GM18511 (cell line): ENCODE measurements at regions not wholly inside any gene's neighbourhood (a gene's known extent, or its start where the extent isn't known, plus 50 kb on each side); places are given as distances from the start of the nearest gene placed in this dataset.

Experiments used
- ATAC-seq: cut with Tn5 transposase; IDR thresholded peaks from one replicate; pipeline ENCODE4 v1.9.1; 2021; ENCODE audit warnings: mild to moderate bottlenecking, moderate library complexity; ENCODE audit not compliant: unreplicated experiment

GRCh38 chr4:187175197-187175596 is 451.5 kb upstream of the FAT1 start:
- ATAC-seq: no peak

- no peak for ATAC-seq
Observed at GRCh38 chr4:187176261-187176910, 452.7 kb upstream of the FAT1 start.

- ATAC-seq: no peak
Observed at GRCh38 chr4:187178084-187178483, 454.4 kb upstream of the FAT1 start.

- ATAC-seq: no peak
Observed at GRCh38 chr4:187178587-187178986, 454.9 kb upstream of the FAT1 start.

- no peak for ATAC-seq
Observed at GRCh38 chr4:187179086-187180058, 455.7 kb upstream of the FAT1 start.

GRCh38 chr4:187181054-187181453 is 457.4 kb upstream of the FAT1 start:
- ATAC-seq: no peak

- no peak for ATAC-seq
Observed at GRCh38 chr4:187183346-187183745, 459.7 kb upstream of the FAT1 start.

- no peak for ATAC-seq
Observed at GRCh38 chr4:187183826-187184225, 460.2 kb upstream of the FAT1 start.

- ATAC-seq: no peak
Observed at GRCh38 chr4:187184508-187184907, 460.9 kb upstream of the FAT1 start.

- ATAC-seq: no peak
Observed at GRCh38 chr4:187188118-187188517, 464.5 kb upstream of the FAT1 start.

GRCh38 chr4:187188741-187189140 is 465.1 kb upstream of the FAT1 start:
- no peak for ATAC-seq

- ATAC-seq: no peak
Observed at GRCh38 chr4:187190390-187190789, 466.7 kb upstream of the FAT1 start.

GRCh38 chr4:187191676-187192075 is 468.0 kb upstream of the FAT1 start:
- no peak for ATAC-seq

- ATAC-seq: no peak
Observed at GRCh38 chr4:187192266-187192665, 468.6 kb upstream of the FAT1 start.

GRCh38 chr4:187193141-187193540 is 469.5 kb upstream of the FAT1 start:
- no peak for ATAC-seq

GRCh38 chr4:187204389-187204918 is 480.8 kb upstream of the FAT1 start:
- no peak for ATAC-seq

GRCh38 chr4:187207931-187208330 is 484.3 kb upstream of the FAT1 start:
- ATAC-seq: no peak

- ATAC-seq: no peak
Observed at GRCh38 chr4:187208651-187209050, 485.0 kb upstream of the FAT1 start.

- ATAC-seq: no peak
Observed at GRCh38 chr4:187209921-187210613, 486.4 kb upstream of the FAT1 start.

GRCh38 chr4:187212446-187213080 is 488.9 kb upstream of the FAT1 start:
- ATAC-seq: no peak

GRCh38 chr4:187215438-187215837 is 491.8 kb upstream of the FAT1 start:
- ATAC-seq: no peak
